Loucy (cell line): ENCODE measurements at regions not wholly inside any gene's neighbourhood (a gene's known extent, or its start where the extent isn't known, plus 50 kb on each side); places are given as distances from the start of the nearest gene placed in this dataset.

Experiments used
- EZH2phosphoT487 ChIP-seq: fragments of 200-600 bp; IDR thresholded peaks from 2 replicates; pipeline ENCODE4 v1.6.1; 2018; ENCODE audit warnings: antibody characterized with exemption, mild to moderate bottlenecking, moderate library complexity, borderline replicate concordance
- TF ChIP-seq, protein P1 (sequence below): fragments of 200-600 bp; sonication (generic); conservative IDR thresholded peaks from 2 replicates; pipeline ENCODE4 v1.5.1; 2014; ENCODE audit warnings: mild to moderate bottlenecking, antibody characterized with exemption, low read length

DNA sequence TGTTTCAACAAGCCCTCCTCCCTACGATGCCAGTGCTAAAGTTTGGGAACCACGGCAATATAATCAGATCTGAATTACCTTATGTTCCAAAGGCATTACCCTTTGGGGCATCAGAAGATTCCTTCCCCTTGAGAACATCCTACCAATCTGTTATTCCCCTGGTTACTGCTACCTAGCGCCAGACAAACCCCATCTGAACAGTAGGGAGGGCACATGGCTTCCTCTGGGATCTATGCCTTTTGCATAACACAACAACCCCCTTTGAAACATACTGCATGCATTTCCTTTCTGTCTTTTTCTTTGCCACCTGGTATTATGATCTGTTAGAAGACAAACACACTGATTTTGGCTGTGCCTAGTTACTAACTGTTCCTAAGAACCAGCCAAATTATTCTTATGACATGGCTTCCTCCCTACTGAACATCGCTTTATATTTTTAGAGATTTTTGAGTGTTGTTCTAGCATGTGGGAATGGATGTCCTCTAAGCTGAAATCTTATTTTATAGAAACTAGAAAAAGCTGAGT is 103.9 kb upstream of the DAPK1 start:
- TF ChIP-seq, protein P1, sequence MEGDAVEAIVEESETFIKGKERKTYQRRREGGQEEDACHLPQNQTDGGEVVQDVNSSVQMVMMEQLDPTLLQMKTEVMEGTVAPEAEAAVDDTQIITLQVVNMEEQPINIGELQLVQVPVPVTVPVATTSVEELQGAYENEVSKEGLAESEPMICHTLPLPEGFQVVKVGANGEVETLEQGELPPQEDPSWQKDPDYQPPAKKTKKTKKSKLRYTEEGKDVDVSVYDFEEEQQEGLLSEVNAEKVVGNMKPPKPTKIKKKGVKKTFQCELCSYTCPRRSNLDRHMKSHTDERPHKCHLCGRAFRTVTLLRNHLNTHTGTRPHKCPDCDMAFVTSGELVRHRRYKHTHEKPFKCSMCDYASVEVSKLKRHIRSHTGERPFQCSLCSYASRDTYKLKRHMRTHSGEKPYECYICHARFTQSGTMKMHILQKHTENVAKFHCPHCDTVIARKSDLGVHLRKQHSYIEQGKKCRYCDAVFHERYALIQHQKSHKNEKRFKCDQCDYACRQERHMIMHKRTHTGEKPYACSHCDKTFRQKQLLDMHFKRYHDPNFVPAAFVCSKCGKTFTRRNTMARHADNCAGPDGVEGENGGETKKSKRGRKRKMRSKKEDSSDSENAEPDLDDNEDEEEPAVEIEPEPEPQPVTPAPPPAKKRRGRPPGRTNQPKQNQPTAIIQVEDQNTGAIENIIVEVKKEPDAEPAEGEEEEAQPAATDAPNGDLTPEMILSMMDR: no peak
- TF ChIP-seq EZH2phosphoT487: no peak
